HepG2 (cell line): ENCODE measurements at regions not wholly inside any gene's neighbourhood (a gene's known extent, or its start where the extent isn't known, plus 50 kb on each side); places are given as distances from the start of the nearest gene placed in this dataset.

ENCODE experiments used
- ATAC-seq: fragments of 200-7000 bp; cut with Tn5 transposase; 3 replicates; pipeline ENCODE4 v1.9.1; 2020; ENCODE audit warnings: mild to moderate bottlenecking, moderate library complexity
- BruUV-seq: library from RNA; stranded (reverse); fragments of 400-500 nt; replicated peaks from 2 replicates; lab custom pipeline; 2021; lab: Mats Ljungman, UMichigan
- CTCF ChIA-PET: fragments of 300-600 bp; formaldehyde crosslinking; extraction: SDS; loops from one replicate; lab custom pipeline; 2021; ENCODE audit warnings: low total read pairs, inconsistent platforms, low intra/inter-chr PET ratio; lab: Yijun Ruan, JAX
- POLR2A ChIA-PET: fragments of 350-600 bp; sonication (Branson Sonifier 250); formaldehyde crosslinking; loops from one replicate; lab custom pipeline; 2020; ENCODE audit warnings: antibody characterized with exemption, inconsistent platforms; lab: Yijun Ruan, JAX
- DNase-seq: peaks from one replicate; pipeline ENCODE4 v3.0.0-alpha.2; 2015; ENCODE audit warnings: low spot score
- FAIRE-seq: peaks from 3 replicates; lab custom pipeline; 2011; peaks lifted over from hg19 to GRCh38; lab: Jason Lieb, UNC
- H2AFZ ChIP-seq: one replicate; pipeline ENCODE4 v1.6.1; 2011; ENCODE audit warnings: low read length, inconsistent platforms
- H3K27ac ChIP-seq: fragments of 300-600 bp; 3 replicates; pipeline ENCODE4 v1.8.0; 2011; ENCODE audit warnings: mixed run types, mild to moderate bottlenecking, mixed read lengths, low read length, inconsistent platforms; ENCODE audit not compliant: insufficient read depth; ENCODE audit errors: extremely low read length
- H3K27me3 ChIP-seq, 2 experiments: fragments of 200-600 bp in 1 of 2; 2 replicates in 1 of 2; 3 replicates in 1 of 2; pipeline versions ENCODE4 v1.6.0 to v1.8.0; 2011; ENCODE audit warnings: low read length in 2 of 2, mild to moderate bottlenecking in 2 of 2, moderate library complexity in 2 of 2, inconsistent platforms in 1 of 2; ENCODE audit not compliant: insufficient read depth in 2 of 2, control insufficient read depth in 1 of 2
- H3K36me3 ChIP-seq, 2 experiments: fragments of 200-600 bp in 1 of 2; replicated peaks in 1 of 2; 2 replicates in 1 of 2; 3 replicates in 1 of 2; pipeline versions ENCODE4 v1.5.1 to v1.8.0; 2011; ENCODE audit warnings: low read length in 2 of 2, inconsistent platforms in 1 of 2; ENCODE audit not compliant: insufficient read depth in 2 of 2, control insufficient read depth in 1 of 2
- H3K4me1 ChIP-seq: 2 replicates; pipeline ENCODE4 v1.5.1; 2012; ENCODE audit warnings: low read length, inconsistent platforms; ENCODE audit not compliant: insufficient read depth
- H3K4me2 ChIP-seq: 2 replicates; pipeline ENCODE4 v1.6.0; 2011; ENCODE audit warnings: low read depth, low read length, inconsistent platforms
- H3K4me3 ChIP-seq, 3 experiments: fragments of 200-600 bp in 1 of 3; sonication (generic), shearing (Covaris generic) in 1 of 3; replicated peaks in 1 of 3; 2 replicates each; pipeline ENCODE4 v1.5.1; 2011 to 2016; ENCODE audit warnings: low read length in 3 of 3, inconsistent platforms in 2 of 3, low read depth in 2 of 3, mild to moderate bottlenecking in 2 of 3, control low read depth in 1 of 3, mixed read lengths in 1 of 3; ENCODE audit not compliant: insufficient read depth in 1 of 3
- H3K79me2 ChIP-seq: one replicate; pipeline ENCODE4 v1.6.1; 2011; ENCODE audit warnings: low read length, inconsistent platforms; ENCODE audit not compliant: insufficient read depth
- H3K9ac ChIP-seq: 2 replicates; pipeline ENCODE4 v1.6.0; 2011; ENCODE audit warnings: mild to moderate bottlenecking, low read depth, low read length, inconsistent platforms; ENCODE audit not compliant: insufficient read depth
- H3K9me3 ChIP-seq: 2 replicates; pipeline ENCODE4 v1.5.1; 2012; ENCODE audit warnings: mild to moderate bottlenecking, low read length
- H4K20me1 ChIP-seq: 2 replicates; pipeline ENCODE4 v1.6.0; 2011; ENCODE audit warnings: inconsistent platforms, mild to moderate bottlenecking, low read length, moderate library complexity; ENCODE audit not compliant: insufficient read depth
- MNT ChIP-seq: fragments of 450-650 bp; IDR thresholded peaks from 2 replicates; pipeline ENCODE4 v1.6.1; 2016
- ZNF468 ChIP-seq: sonication (generic); formaldehyde crosslinking; IDR thresholded peaks from 2 replicates; pipeline ENCODE4 v1.8.0; 2022; ENCODE audit warnings: mild to moderate bottlenecking, moderate library complexity, missing genetic modification reagents
- WGBS: methylation state at CpG from one replicate; pipeline ENCODE4 v1.1.6; 2017; ENCODE audit warnings: low lambda C conversion rate; 5-methylcytosine and 5-hydroxymethylcytosine counted together
- in situ Hi-C: cut with HindIII; loops from 2 replicates; pipeline ENCODE4 v1.10.0; 2017; ENCODE audit warnings: low pct_unique_long_range_greater_than_20kb; ENCODE audit not compliant: extremely low pct_ligation_motif_present
- intact Hi-C: fragments of 100-400 bp; cut with micrococcal nuclease; formaldehyde crosslinking; loops from one replicate; pipeline ENCODE4 v1.10.0; 2022; ENCODE audit not compliant: unreplicated experiment
- TF ChIP-seq, protein P1 (sequence below): sonication (generic); formaldehyde crosslinking; IDR thresholded peaks from 2 replicates; pipeline ENCODE4 v1.4.0; 2020; ENCODE audit warnings: missing genetic modification reagents

- Histone ChIP-seq H2AFZ (no peak overlapping the region), H3K4me3 (no peak overlapping the region), H3K4me1 (no peaks in the 10 kb centered on the region), H3K27me3 (peaks cover 13 to 66% of the 10 kb centered on the region in 2 experiments; a peak in 4 of 5 replicates), H3K79me2 (no peaks in the 10 kb centered on the region), H3K27ac (no peak overlapping the region), H3K9ac (no peak overlapping the region), H3K9me3 (no peaks in the 10 kb centered on the region), H3K36me3 (no peaks in the 10 kb centered on the region), H3K4me2 (no peak overlapping the region), H4K20me1 (no peaks in the 10 kb centered on the region)
- FAIRE-seq (no peak), DNase-seq (no peak), ATAC-seq (peak; percentile 12)
- no TSS peak for BruUV-seq
- intact Hi-C loops: no loop called here
- POLR2A ChIA-PET: no interaction called here
- WGBS: 39% methylated on average over 30 of the region's 34 CpGs
- in situ Hi-C loops: no loop called here
- TF ChIP-seq ZNF468 (CRISPR knock-in tag): no peak
- TF ChIP-seq MNT: peak; percentile 77
- TF ChIP-seq, protein P1, sequence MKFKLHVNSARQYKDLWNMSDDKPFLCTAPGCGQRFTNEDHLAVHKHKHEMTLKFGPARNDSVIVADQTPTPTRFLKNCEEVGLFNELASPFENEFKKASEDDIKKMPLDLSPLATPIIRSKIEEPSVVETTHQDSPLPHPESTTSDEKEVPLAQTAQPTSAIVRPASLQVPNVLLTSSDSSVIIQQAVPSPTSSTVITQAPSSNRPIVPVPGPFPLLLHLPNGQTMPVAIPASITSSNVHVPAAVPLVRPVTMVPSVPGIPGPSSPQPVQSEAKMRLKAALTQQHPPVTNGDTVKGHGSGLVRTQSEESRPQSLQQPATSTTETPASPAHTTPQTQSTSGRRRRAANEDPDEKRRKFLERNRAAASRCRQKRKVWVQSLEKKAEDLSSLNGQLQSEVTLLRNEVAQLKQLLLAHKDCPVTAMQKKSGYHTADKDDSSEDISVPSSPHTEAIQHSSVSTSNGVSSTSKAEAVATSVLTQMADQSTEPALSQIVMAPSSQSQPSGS: no peak
- CTCF ChIA-PET: no interaction called here
Observed at GRCh38 chr2:11104794-11105660, 50.2 kb upstream of the SLC66A3 start.
